ENCODE measurements at regions not wholly inside any gene's neighbourhood (a gene's known extent, or its start where the extent isn't known, plus 50 kb on each side); places are given as distances from the start of the nearest gene placed in this dataset.

DNA sequence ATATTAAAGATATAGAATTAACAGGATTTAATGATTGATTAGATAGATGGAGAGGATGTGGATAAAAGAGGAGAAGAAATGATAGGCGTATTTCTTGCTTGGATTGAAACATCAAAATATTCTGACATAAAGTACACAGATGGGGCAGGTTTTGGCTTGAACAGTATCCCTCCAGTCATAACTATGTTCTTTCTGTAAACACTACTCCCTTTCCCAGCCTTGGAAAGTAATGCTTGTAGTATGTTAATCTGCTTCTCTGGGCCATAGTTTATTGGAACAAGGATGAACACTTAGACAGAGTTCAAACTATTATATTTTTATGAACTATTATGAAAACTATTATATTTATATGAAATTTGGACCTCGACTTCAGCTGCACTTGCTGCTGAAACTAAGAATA is 419.2 kb downstream of the AASDHPPT start:
- TF ChIP-seq, protein P1, sequence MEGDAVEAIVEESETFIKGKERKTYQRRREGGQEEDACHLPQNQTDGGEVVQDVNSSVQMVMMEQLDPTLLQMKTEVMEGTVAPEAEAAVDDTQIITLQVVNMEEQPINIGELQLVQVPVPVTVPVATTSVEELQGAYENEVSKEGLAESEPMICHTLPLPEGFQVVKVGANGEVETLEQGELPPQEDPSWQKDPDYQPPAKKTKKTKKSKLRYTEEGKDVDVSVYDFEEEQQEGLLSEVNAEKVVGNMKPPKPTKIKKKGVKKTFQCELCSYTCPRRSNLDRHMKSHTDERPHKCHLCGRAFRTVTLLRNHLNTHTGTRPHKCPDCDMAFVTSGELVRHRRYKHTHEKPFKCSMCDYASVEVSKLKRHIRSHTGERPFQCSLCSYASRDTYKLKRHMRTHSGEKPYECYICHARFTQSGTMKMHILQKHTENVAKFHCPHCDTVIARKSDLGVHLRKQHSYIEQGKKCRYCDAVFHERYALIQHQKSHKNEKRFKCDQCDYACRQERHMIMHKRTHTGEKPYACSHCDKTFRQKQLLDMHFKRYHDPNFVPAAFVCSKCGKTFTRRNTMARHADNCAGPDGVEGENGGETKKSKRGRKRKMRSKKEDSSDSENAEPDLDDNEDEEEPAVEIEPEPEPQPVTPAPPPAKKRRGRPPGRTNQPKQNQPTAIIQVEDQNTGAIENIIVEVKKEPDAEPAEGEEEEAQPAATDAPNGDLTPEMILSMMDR (IDR thresholded peaks at IDR 0.05 in 4 of 5, conservative IDR thresholded peaks at IDR 0.05 in 1 of 5) = no peak
- no peak for TF ChIP-seq POLR2A (IDR thresholded peaks at IDR 0.05)
